ENCODE measurements at regions not wholly inside any gene's neighbourhood (a gene's known extent, or its start where the extent isn't known, plus 50 kb on each side); places are given as distances from the start of the nearest gene placed in this dataset.
"Not testable (repeated sequence)": the region's sequence is repeated elsewhere in the genome, so short reads cannot be mapped to it uniquely, and the experiment has no call there.

DNA sequence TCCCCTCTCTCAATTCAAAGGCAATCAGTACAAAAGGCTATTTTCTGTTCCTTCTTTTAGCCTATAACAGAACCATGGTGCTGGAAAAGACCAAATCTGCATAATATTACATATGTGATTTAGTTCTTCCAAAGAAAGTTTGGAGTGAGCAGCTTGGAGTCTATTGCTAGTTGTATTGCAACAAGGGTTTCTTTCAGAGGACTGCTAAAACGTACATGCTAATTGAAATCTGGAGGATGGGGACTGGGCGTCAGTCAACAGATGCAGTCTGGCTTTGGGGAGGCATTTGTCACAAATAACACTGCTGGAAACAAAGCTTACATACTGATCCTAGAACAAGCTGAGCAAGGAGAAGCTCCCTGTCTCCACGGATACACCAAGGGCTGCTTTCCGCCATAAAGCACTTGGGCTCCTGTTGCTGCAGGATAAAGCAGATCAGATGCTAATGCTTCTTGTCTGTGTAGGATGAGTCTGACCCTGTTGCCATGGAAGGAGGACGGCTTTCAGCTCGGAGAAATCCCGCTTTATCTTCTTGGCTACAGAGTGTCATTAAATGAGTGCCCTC, 883.5 kb downstream of the SORCS1 start:
- Histone ChIP-seq H3K9me3 (no peaks in the 10 kb centered on the region), H3K36me3 (no peaks in the 10 kb centered on the region), H3K4me3 (ENCODE audit: low read depth, low read length) (no peak overlapping the region), H3K27me3 (no peaks in the 10 kb centered on the region), H3K4me1 (no peaks in the 10 kb centered on the region)
- no peak for DNase-seq
- TF ChIP-seq, protein P1, sequence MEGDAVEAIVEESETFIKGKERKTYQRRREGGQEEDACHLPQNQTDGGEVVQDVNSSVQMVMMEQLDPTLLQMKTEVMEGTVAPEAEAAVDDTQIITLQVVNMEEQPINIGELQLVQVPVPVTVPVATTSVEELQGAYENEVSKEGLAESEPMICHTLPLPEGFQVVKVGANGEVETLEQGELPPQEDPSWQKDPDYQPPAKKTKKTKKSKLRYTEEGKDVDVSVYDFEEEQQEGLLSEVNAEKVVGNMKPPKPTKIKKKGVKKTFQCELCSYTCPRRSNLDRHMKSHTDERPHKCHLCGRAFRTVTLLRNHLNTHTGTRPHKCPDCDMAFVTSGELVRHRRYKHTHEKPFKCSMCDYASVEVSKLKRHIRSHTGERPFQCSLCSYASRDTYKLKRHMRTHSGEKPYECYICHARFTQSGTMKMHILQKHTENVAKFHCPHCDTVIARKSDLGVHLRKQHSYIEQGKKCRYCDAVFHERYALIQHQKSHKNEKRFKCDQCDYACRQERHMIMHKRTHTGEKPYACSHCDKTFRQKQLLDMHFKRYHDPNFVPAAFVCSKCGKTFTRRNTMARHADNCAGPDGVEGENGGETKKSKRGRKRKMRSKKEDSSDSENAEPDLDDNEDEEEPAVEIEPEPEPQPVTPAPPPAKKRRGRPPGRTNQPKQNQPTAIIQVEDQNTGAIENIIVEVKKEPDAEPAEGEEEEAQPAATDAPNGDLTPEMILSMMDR (IDR thresholded peaks at IDR 0.05; ENCODE audit: low read depth, low read length) = no peak

DNA sequence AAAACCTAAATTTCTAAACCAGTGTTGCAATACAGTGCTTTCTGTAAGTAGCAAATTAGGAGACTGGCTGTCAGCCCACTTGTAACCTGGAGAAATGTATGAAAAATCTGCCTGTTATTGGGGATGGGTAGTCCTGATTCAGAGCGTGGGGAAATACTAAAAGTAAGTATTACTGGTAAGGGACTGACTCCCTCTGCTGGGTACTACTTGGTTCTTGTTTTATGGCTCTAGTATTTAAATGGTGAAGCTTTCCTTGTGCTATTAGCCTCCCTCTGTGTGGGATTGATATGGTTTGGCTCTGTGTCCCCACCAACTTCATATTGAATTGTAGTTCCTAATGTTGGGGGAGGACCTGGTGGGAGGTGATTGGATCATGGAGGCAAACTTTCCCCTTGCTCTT, 886.1 kb downstream of the SORCS1 start:
- DNase-seq = no peak

DNA sequence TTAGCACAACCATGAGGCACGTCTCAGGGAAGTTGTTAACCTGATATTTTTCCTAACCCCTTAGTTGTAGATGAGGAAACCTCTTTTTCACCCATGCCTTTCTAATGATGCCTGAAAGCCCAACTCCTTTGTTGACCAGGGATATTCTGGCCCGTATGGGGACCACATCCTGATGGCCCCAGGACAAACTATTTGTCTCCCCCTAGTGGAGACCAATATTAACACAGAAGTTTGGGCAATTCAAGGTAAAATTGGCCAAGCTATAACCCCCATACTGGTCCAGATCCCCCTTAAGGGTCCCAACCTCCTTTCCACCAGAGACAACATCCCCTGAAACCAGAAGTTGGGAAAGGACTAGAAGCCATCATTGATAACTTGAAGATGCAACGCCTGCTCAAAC, 893.3 kb downstream of the SORCS1 start:
- TF ChIP-seq, protein P1 (IDR thresholded peaks at IDR 0.05; ENCODE audit: low read depth, low read length) = no peak
- Histone ChIP-seq H3K4me3 (ENCODE audit: low read depth, low read length) (no peak overlapping the region), H3K27me3 (no peaks in the 10 kb centered on the region), H3K4me1 (no peaks in the 10 kb centered on the region), H3K36me3 (no peaks in the 10 kb centered on the region), H3K9me3 (no peaks in the 10 kb centered on the region)
- DNase-seq = no peak

More for the DNA sequence above, 886.1 kb downstream of the SORCS1 start:
- no peaks in the 10 kb centered on the region for H3K36me3 ChIP-seq
- TF ChIP-seq, protein P1 (IDR thresholded peaks at IDR 0.05; ENCODE audit: low read depth, low read length) = no peak
- H3K27me3 ChIP-seq = no peaks in the 10 kb centered on the region
- H3K4me1 ChIP-seq = no peaks in the 10 kb centered on the region
- no peaks in the 10 kb centered on the region for H3K9me3 ChIP-seq
- no peak overlapping the region for H3K4me3 ChIP-seq (ENCODE audit: low read depth, low read length)

DNA sequence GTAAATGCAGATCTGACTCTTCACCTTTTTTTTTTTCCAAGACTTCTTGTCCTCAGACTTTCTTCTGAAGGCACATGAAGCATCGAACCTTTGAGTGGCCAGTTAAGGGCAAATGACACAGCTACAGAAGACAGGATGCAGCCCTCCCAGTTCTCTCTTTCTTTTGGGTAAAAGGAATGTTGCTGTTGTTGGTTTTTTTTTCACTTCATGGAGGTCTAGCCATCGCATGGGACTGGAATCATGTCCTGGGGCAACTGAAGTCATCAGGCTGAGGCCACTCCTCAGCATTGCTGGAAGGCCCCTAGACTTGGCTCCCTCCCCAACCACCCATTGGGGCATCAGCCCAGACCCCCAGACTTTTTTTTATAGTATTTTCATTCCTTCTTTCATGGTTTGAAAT, 896.5 kb downstream of the SORCS1 start:
- TF ChIP-seq, protein P1 (IDR thresholded peaks at IDR 0.05; ENCODE audit: low read depth, low read length) = no peak
- no peak for DNase-seq
- Histone ChIP-seq H3K4me3 (ENCODE audit: low read depth, low read length) (no peak overlapping the region), H3K36me3 (no peaks in the 10 kb centered on the region), H3K4me1 (no peaks in the 10 kb centered on the region), H3K27me3 (no peaks in the 10 kb centered on the region), H3K9me3 (no peaks in the 10 kb centered on the region)

DNA sequence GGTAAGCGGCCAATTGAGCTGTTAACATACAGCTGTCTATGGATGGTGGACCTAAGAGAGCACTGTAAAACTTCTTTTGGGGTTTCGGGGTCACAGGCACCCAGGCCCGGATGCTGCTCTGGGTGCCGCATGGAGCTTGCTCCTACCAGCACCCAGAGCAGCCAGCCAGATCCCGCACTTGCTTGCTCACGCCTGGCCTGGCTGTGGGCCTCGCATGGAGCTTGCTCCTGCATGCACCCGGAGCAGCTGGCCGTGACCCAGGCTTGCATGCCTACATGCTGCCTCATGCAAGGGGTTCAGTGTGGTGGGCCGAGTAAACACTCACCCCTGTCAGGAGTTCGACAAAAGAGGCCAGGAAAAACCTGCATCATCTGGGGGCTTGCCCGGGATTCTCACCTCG, 896.9 kb downstream of the SORCS1 start:
- no peaks in the 10 kb centered on the region for H3K36me3 ChIP-seq
- TF ChIP-seq, protein P1 (IDR thresholded peaks at IDR 0.05; ENCODE audit: low read depth, low read length) = no peak
- no peaks in the 10 kb centered on the region for H3K4me1 ChIP-seq
- no peaks in the 10 kb centered on the region for H3K9me3 ChIP-seq
- DNase-seq = no peak
- H3K4me3 ChIP-seq (ENCODE audit: low read depth, low read length) = no peak overlapping the region
- H3K27me3 ChIP-seq = no peaks in the 10 kb centered on the region

DNA sequence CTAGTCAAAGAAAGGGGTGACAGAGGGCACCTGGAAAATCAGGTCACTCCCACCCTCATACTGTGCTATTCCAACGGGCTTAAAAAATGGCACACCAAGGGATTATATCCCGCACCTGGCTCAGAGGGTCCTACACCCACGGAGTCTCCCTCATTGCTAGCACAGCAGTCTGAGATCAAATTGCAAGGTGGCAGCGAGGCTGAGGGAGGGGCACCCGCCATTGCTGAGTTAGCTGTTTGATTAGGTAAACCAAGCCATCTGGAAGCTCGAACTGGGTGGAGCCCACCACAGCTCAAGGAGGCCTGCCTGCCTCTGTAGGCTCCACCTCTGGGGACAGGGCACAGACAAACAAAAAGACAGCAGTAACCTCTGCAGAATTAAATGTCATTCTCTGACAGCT, 907.1 kb downstream of the SORCS1 start:
- not testable (repeated sequence) for H3K4me3 ChIP-seq (ENCODE audit: low read depth, low read length); H3K4me1 ChIP-seq; H3K27me3 ChIP-seq; H3K36me3 ChIP-seq; DNase-seq; H3K9me3 ChIP-seq

Measured in BE2C (cell line).